GM12801 (cell line): ENCODE measurements at regions not wholly inside any gene's neighbourhood (a gene's known extent, or its start where the extent isn't known, plus 50 kb on each side); places are given as distances from the start of the nearest gene placed in this dataset.

Source experiments
- TF ChIP-seq, protein P1 (sequence below): IDR thresholded peaks from one replicate; pipeline ENCODE4 v1.5.1; 2011; ENCODE audit warnings: control low read depth; ENCODE audit not compliant: insufficient read length; ENCODE audit errors: extremely low read depth

DNA sequence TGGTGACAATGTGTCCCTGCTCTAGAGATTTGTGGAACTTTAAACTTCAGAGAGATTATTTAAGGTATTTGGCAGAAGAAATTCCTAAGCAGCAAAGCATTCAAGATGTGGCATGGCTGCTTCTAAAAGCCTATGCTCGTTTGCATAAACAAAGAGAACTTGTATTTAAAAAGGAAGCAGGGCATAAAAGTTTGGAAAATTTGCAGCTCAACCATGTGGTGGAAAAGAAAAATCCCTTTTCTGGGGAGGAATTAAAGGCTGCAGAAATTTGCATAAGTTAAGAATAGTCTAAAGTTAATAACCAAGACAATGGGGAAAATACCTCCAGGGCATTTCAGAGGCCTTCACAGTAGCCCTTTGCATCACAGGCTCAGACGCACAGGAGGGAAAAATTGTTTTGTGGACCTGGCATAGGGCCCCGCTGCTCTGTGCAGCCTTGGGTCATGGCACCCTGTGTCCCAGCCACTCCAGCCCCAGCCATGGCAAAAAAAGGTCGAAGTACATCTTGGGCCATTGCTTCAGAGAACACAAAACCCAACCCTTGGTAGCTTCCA is 1109.1 kb downstream of the OTOL1 start:
- TF ChIP-seq, protein P1, sequence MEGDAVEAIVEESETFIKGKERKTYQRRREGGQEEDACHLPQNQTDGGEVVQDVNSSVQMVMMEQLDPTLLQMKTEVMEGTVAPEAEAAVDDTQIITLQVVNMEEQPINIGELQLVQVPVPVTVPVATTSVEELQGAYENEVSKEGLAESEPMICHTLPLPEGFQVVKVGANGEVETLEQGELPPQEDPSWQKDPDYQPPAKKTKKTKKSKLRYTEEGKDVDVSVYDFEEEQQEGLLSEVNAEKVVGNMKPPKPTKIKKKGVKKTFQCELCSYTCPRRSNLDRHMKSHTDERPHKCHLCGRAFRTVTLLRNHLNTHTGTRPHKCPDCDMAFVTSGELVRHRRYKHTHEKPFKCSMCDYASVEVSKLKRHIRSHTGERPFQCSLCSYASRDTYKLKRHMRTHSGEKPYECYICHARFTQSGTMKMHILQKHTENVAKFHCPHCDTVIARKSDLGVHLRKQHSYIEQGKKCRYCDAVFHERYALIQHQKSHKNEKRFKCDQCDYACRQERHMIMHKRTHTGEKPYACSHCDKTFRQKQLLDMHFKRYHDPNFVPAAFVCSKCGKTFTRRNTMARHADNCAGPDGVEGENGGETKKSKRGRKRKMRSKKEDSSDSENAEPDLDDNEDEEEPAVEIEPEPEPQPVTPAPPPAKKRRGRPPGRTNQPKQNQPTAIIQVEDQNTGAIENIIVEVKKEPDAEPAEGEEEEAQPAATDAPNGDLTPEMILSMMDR: no peak

DNA sequence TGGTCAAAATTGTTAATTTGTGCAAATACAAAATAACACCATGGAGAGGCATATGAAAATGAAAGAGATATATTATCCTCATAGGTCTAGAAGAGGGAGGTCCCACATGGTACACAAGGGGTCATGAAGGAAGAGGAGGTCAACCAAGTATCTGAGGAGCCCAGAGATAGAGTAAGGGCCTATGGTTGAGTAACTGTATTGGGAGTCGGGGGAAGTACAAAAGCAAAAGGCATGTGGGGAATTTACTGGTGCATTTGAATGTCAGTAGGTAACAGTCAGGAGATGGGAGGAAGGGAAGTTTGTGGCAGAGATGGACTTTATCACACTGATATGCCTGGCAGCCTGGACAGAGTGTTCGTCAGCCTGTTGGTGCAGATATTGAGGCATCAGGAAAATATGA is 1113.7 kb downstream of the OTOL1 start:
- TF ChIP-seq, protein P1: no peak

DNA sequence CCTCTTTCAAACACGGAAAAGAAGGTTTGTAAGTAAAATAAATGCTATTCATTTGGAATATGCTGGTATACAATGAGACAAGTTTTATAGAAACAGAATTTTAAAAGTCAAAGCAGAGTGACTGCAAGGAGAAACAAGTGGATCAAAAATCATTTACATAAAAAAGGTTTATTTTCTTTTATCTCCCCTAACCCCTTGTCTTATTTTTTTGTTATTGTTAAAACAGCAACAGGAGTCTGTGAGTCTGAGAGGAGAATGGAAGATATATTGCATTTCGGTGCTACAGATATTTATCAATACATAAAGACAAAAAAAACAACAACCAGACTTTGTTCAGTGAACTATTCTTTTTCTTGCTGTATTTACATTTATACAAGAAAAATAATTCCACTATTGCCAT is 1116.4 kb downstream of the OTOL1 start:
- TF ChIP-seq, protein P1: no peak

DNA sequence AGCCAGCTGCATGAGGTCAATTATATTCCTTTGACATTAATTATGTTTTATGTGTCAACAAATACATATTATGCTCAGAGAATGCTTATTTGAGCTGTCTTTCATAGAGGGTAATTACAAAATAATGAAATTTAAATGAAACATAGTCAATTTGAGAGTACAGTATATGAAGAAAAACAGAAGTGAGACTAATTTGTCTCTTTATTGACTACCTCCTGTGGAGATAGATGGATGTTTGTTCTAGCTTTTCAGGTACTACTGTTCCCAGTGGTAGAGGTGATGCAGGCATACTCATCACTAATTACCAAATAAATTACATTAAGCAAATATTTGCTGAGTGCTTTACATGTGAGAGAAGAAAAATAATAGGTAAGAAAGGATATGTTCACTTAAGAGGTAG is 1129.6 kb downstream of the OTOL1 start:
- TF ChIP-seq, protein P1: no peak

DNA sequence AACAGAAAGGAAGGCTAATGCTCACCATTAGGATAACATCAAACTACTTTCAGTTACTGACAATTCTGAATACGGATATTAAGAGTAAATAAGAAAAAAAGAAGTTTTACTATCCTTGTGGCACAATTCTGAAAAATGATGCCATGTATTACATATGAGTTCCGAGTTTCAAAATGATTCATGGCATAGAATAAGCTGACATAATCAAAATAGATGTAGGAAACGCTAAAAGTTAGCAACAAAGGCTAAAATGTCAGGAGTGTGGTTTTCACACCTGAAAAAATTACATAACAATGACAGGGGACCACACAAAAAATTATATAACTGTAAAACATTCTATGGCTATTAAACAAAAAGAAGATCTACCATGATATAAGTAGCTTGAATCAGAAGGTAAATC is 1131.9 kb downstream of the OTOL1 start:
- TF ChIP-seq, protein P1: no peak

DNA sequence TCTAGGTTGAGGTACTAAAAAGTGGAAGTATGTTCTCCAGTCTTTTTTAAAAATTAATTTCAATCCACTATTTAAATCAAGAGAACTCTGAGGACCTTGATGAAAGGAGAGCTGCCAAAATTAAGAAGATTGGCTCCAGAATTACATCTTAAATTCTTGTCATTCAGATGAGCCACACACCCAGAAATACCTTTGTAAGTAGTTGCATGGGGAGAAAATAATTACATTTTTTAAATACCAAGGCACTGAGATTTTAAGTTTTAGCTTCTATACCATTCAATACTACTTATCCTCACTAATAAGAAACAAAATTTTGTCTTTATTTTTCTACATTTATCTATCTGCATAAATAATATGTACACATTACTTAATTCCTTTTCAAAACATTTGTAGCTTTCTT is 1132.8 kb downstream of the OTOL1 start:
- TF ChIP-seq, protein P1: no peak

DNA sequence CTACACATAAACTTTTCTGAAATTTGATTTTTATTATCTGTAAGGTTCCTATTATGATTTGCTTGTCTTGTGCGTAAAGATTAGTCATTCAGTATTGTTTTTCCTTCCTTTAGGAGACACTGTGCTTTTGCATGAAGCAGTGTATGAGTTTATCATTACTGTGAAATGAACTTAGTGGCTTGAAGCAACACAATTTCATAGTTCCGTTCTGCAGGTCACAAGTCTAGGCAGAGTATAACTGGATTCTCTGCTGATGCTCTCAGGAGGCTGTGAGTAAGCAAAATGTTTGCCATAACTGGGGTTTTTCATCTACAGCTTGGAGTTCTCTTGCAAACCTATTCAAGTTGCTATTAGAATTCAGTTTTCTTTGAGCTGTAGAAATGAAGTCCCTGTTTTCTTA is 1136.1 kb downstream of the OTOL1 start:
- TF ChIP-seq, protein P1: no peak
